ENCODE measurements at regions not wholly inside any gene's neighbourhood (a gene's known extent, or its start where the extent isn't known, plus 50 kb on each side); places are given as distances from the start of the nearest gene placed in this dataset.

DNA sequence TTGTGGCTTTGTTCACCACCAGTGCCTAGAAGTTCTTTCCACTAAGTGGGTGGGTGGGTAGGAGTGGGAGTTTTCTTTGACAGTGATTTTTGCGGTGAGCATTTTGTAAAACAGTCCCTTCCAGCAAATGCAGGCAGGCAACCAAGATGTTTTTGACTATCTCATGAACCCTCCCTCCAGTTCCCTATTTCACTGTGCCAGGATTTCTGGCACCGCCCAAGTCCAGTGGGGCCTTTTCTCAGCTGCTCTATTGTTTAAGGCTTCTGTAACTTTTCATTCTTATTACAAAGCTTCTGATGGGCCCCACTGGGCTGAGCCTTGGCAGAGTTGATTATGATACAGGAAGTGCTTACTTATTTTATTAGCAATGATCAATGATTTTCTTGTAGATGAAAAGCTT lies 236.0 kb downstream of the EDEM1 start:
- TF ChIP-seq, protein P1, sequence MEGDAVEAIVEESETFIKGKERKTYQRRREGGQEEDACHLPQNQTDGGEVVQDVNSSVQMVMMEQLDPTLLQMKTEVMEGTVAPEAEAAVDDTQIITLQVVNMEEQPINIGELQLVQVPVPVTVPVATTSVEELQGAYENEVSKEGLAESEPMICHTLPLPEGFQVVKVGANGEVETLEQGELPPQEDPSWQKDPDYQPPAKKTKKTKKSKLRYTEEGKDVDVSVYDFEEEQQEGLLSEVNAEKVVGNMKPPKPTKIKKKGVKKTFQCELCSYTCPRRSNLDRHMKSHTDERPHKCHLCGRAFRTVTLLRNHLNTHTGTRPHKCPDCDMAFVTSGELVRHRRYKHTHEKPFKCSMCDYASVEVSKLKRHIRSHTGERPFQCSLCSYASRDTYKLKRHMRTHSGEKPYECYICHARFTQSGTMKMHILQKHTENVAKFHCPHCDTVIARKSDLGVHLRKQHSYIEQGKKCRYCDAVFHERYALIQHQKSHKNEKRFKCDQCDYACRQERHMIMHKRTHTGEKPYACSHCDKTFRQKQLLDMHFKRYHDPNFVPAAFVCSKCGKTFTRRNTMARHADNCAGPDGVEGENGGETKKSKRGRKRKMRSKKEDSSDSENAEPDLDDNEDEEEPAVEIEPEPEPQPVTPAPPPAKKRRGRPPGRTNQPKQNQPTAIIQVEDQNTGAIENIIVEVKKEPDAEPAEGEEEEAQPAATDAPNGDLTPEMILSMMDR (IDR thresholded peaks at IDR 0.05): no peak
- TF ChIP-seq POLR2A (IDR thresholded peaks at IDR 0.05) (no peak), EP300 (IDR thresholded peaks at IDR 0.05) (no peak)

Measured in stomach (tissue), 4 donors.